Endothelial cell of umbilical vein (primary cell): ENCODE measurements at regions not wholly inside any gene's neighbourhood (a gene's known extent, or its start where the extent isn't known, plus 50 kb on each side); places are given as distances from the start of the nearest gene placed in this dataset.

Experiments
- BruUV-seq: library from RNA; stranded (reverse); fragments of 400-500 nt; replicated peaks from 2 replicates; lab custom pipeline; 2021; lab: Mats Ljungman, UMichigan
- CTCF ChIA-PET: fragments of 300-600, 350-600 bp; sonication (Branson Sonifier 250); formaldehyde crosslinking; loops from one replicate; lab custom pipeline; 2021; ENCODE audit warnings: antibody characterized with exemption, inconsistent platforms; lab: Charles Lee
- POLR2A ChIA-PET: fragments of 300-600, 350-600 bp; sonication (Branson Sonifier 250); formaldehyde crosslinking; loops from one replicate; lab custom pipeline; 2021; ENCODE audit warnings: antibody characterized with exemption, inconsistent platforms; lab: Charles Lee
- DNase-seq: peaks from one replicate; pipeline ENCODE4 v3.0.0-alpha.2; 2011; ENCODE audit warnings: low read depth, low spot score
- FAIRE-seq: peaks from 2 replicates; lab custom pipeline; 2011; peaks lifted over from hg19 to GRCh38; lab: Jason Lieb, UNC
- H2AFZ ChIP-seq: 2 replicates; pipeline ENCODE4 v1.6.0; 2012; ENCODE audit warnings: low read depth, low read length, control low read depth, inconsistent platforms
- H3K27ac ChIP-seq: 2 replicates; pipeline ENCODE4 v1.5.1; 2011; ENCODE audit warnings: low read depth, mild to moderate bottlenecking, control low read depth, low read length, moderate library complexity; ENCODE audit not compliant: insufficient read depth
- H3K27me3 ChIP-seq, 2 experiments: 2 replicates each; pipeline versions ENCODE4 v1.6.0 to v1.6.1; 2011; ENCODE audit warnings: low read length in 2 of 2, mixed read lengths in 1 of 2; ENCODE audit not compliant: control insufficient read depth in 2 of 2, insufficient read depth in 2 of 2
- H3K36me3 ChIP-seq, 2 experiments: 2 replicates in 1 of 2; 3 replicates in 1 of 2; pipeline ENCODE4 v1.5.1; 2011; ENCODE audit warnings: low read length in 2 of 2, mild to moderate bottlenecking in 1 of 2, moderate library complexity in 1 of 2; ENCODE audit not compliant: control insufficient read depth in 2 of 2, insufficient read depth in 2 of 2; ENCODE audit errors: extremely low read depth in 1 of 2
- H3K4me1 ChIP-seq: 3 replicates; pipeline ENCODE4 v1.5.1; 2011; ENCODE audit warnings: mild to moderate bottlenecking, low read length; ENCODE audit not compliant: control insufficient read depth, insufficient read depth; ENCODE audit errors: extremely low read depth
- H3K4me2 ChIP-seq: 2 replicates; pipeline ENCODE4 v1.6.1; 2011; ENCODE audit warnings: low read length, control low read depth, mixed read lengths; ENCODE audit not compliant: insufficient read depth
- H3K4me3 ChIP-seq, 3 experiments: fragments of 200-600 bp in 1 of 3; sonication (generic), shearing (Covaris generic) in 1 of 3; replicated peaks in 1 of 3; 2 replicates each; pipeline ENCODE4 v1.5.1; 2011 to 2016; ENCODE audit warnings: control low read depth in 3 of 3, low read length in 3 of 3, mild to moderate bottlenecking in 2 of 3, inconsistent platforms in 1 of 3, low read depth in 1 of 3, moderate library complexity in 1 of 3; ENCODE audit not compliant: insufficient read depth in 1 of 3
- H3K79me2 ChIP-seq: 2 replicates; pipeline ENCODE4 v1.6.0; 2012; ENCODE audit warnings: low read length, inconsistent platforms; ENCODE audit not compliant: control insufficient read depth, insufficient read depth
- H3K9ac ChIP-seq: replicated peaks from 2 replicates; pipeline ENCODE3; 2011; ENCODE audit warnings: low read length, control low read depth; ENCODE audit not compliant: insufficient read depth; ENCODE audit errors: extremely low read depth
- H3K9me1 ChIP-seq: replicated peaks from 3 replicates; pipeline ENCODE4 v1.6.0; 2011; ENCODE audit warnings: mild to moderate bottlenecking, low read length; ENCODE audit not compliant: control insufficient read depth, insufficient read depth; ENCODE audit errors: extremely low read depth
- H3K9me3 ChIP-seq: replicated peaks from 2 replicates; pipeline ENCODE4 v1.5.1; 2012; ENCODE audit warnings: low read length, inconsistent platforms; ENCODE audit not compliant: control insufficient read depth, insufficient read depth
- H4K20me1 ChIP-seq: replicated peaks from 2 replicates; pipeline ENCODE3; 2011; ENCODE audit warnings: mild to moderate bottlenecking, low read length; ENCODE audit not compliant: control insufficient read depth, insufficient read depth; ENCODE audit errors: extremely low read depth
- CTCF ChIP-seq, 2 donors: IDR thresholded peaks; 1 replicate in 1 of 2; 2 replicates in 1 of 2; pipeline ENCODE4 v1.5.1; 2011; ENCODE audit warnings: low read length in 2 of 2, mild to moderate bottlenecking in 2 of 2, moderate library complexity in 2 of 2, control low read depth in 1 of 2, inconsistent platforms in 1 of 2, low read depth in 1 of 2; ENCODE audit not compliant: insufficient read depth in 1 of 2; ENCODE audit errors: extremely low read depth in 1 of 2
- EZH2 ChIP-seq: IDR thresholded peaks from 2 replicates; pipeline ENCODE4 v1.6.1; 2012; ENCODE audit warnings: borderline replicate concordance, low read depth, mild to moderate bottlenecking, moderate library complexity, low read length, inconsistent platforms; ENCODE audit not compliant: severe bottlenecking
- FOS ChIP-seq: IDR thresholded peaks from 2 replicates; pipeline ENCODE4 v1.6.1; 2011; ENCODE audit warnings: mild to moderate bottlenecking, low read length, moderate library complexity, borderline replicate concordance; ENCODE audit not compliant: insufficient read depth
- GATA2 ChIP-seq: IDR thresholded peaks from 2 replicates; pipeline ENCODE4 v1.7.0; 2011; ENCODE audit warnings: low read depth, mild to moderate bottlenecking, moderate library complexity, mixed read lengths, low read length; ENCODE audit not compliant: insufficient read length, insufficient read depth
- JUN ChIP-seq: IDR thresholded peaks from 2 replicates; pipeline ENCODE4 v1.6.1; 2011; ENCODE audit warnings: borderline replicate concordance, low read depth; ENCODE audit not compliant: insufficient read length, insufficient read depth
- MAX ChIP-seq: IDR thresholded peaks from 2 replicates; pipeline ENCODE4 v1.6.1; 2011; ENCODE audit not compliant: insufficient read depth, insufficient read length
- MYC ChIP-seq: IDR thresholded peaks from one replicate; pipeline ENCODE4 v1.6.1; 2011; ENCODE audit warnings: mild to moderate bottlenecking, low read depth, low read length
- POLR2A ChIP-seq: IDR thresholded peaks from 2 replicates; pipeline ENCODE4 v1.6.1; 2012; ENCODE audit warnings: low read depth, mild to moderate bottlenecking, control low read depth, low read length
- POLR2AphosphoS5 ChIP-seq: IDR thresholded peaks from 2 replicates; pipeline ENCODE4 v1.6.1; 2012; ENCODE audit warnings: low read depth, mild to moderate bottlenecking, control low read depth, low read length, moderate library complexity; ENCODE audit not compliant: insufficient read depth
- dilution Hi-C: fragments of 300-500 bp; cut with MboI; formaldehyde crosslinking; loops from one replicate; pipeline ENCODE4 v1.15.0; 2019; ENCODE audit warnings: low sequenced_read_pairs; ENCODE audit not compliant: extremely low pct_ligation_motif_present
- intact Hi-C: fragments of 100-400 bp; cut with micrococcal nuclease; formaldehyde crosslinking; loops from one replicate; pipeline ENCODE4 v1.10.0; 2022

GRCh38 chr3:148477375-148477774 is 220.3 kb upstream of the AGTR1 start:
- CTCF ChIA-PET, result no interaction called here
- H3K4me3 ChIP-seq, result no peak overlapping the region
- FAIRE-seq, result no peak

More at GRCh38 chr3:148477375-148477774, 220.3 kb upstream of the AGTR1 start:
- intact Hi-C loops, result no loop called here
- no peak overlapping the region for H3K27ac ChIP-seq
- no peaks in the 10 kb centered on the region for H3K27me3 ChIP-seq
- no peak overlapping the region for H3K9ac ChIP-seq
- BruUV-seq, result no TSS peak
- no peak overlapping the region for H3K4me2 ChIP-seq
- H3K79me2 ChIP-seq, result no peaks in the 10 kb centered on the region
- no peaks in the 10 kb centered on the region for H3K4me1 ChIP-seq
- DNase-seq, result no peak
- TF ChIP-seq MYC (no peak), MAX (no peak), CTCF (IDR thresholded peaks at IDR 0.05; ENCODE audit: extremely low read depth in 1 of 2, insufficient read depth in 1 of 2, low read depth in 1 of 2, low read length in 2 of 2) (no peak), FOS (no peak), JUN (no peak), POLR2A (no peak), GATA2 (no peak), POLR2AphosphoS5 (no peak), EZH2 (no peak)
- dilution Hi-C loops, result no loop called here
- no peak overlapping the region for H2AFZ ChIP-seq
- H3K9me1 ChIP-seq, result no peaks in the 10 kb centered on the region
- H3K9me3 ChIP-seq, result no peaks in the 10 kb centered on the region
- H4K20me1 ChIP-seq, result no peaks in the 10 kb centered on the region
- POLR2A ChIA-PET, result no interaction called here
- no peaks in the 10 kb centered on the region for H3K36me3 ChIP-seq
